Left forelimb (tissue), 1 donor: ENCODE measurements at regions not wholly inside any gene's neighbourhood (a gene's known extent, or its start where the extent isn't known, plus 50 kb on each side); places are given as distances from the start of the nearest gene placed in this dataset.

Experiments
- DNase-seq: peaks from one replicate; pipeline ENCODE4 v3.0.0-alpha.2; 2018; ENCODE audit warnings: low spot score

DNA sequence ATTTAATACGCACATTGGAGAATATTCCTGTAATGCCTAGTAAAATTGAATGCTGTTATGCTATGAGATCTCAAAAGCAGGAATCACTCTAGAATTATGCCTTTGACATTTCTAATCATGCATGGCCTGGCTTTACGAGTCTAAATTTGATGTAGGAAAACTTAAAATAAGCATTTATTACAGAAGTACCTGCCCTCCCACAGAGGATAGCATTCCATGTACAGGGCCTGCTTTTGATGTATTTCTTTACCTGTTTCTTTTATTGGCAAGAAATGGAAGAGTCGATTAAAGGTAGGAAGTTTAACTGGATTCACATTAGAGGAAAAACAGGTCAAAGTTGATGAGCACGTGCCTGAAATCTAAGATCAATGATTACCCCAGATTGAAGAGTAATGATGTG lies 219.5 kb downstream of the PCDH7 start:
- no peak for DNase-seq

DNA sequence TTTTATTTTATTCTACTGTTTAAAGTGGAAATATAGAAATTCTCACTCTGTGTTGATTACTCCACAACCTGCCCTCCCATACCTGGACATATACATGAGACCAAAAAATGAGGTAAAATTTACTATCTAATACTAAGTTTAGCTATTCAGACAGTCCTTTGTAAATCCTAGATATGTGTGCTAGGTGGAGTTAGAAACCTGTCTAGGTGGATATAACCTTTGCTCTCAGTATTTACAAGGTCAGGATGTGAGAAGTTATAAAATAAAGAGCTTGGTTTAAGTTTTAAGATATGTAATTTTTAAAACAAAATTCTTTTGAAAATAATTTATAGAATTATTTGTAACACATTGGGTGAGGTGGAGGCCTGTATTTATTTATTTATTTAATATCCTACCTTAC lies 221.5 kb downstream of the PCDH7 start:
- no peak for DNase-seq

GRCh38 chr4:30943356-30943755 lies 223.2 kb downstream of the PCDH7 start:
- no peak for DNase-seq

DNA sequence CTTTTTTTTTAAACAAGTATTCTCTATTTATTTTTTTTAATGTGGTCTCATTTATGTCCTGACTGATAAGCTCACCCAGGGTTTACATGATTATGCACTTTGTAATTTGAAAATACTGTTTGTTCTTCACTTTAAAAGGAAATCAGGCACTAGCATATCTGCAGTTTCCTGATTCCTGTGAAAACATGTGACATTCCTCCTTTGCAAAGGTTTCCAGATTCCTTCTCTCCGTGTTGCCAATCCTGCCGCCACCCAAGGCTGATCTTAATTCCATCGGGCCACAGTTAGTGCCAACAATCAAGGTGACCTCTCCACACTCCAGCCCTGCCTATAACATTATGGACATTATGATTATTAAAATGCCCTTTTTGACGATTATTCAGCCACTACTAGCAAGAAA lies 225.4 kb downstream of the PCDH7 start:
- DNase-seq: no peak

DNA sequence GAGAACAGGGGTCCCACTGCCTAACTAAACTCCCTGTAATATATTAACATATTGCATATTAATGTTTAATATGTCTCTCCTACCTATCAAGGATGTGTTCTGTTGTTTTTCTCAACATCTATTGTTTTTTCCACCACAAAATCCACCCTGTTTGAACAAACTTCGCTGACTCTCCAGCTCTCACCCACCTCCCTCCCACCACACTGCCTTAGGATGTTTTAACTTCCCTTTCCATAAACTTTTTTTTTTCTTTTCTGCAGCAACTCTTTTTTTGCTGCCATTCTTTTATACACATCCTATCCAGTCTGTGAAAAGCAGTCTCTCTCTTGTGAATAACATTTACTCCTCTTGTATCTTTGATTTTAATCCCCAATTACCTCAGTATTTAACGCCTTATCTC lies 226.1 kb downstream of the PCDH7 start:
- DNase-seq: no peak

DNA sequence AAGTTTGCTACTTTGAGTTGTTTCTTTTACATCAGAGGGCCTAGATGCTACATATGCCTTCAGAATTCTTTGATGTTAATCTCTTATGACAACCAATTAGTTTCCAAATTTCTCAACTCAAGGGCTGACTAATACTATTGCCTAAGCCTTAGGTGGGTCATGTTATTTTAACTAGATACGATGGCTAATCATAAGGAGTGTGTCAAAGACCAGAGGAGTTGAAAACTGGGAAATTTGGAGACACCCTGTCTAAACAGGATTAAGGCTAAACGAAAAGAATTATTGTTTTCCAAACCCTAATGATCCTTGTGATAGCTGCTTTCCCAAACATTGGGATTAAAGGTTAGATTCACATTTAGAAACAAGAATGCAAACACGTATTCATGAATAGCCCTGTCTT lies 228.5 kb downstream of the PCDH7 start:
- no peak for DNase-seq

DNA sequence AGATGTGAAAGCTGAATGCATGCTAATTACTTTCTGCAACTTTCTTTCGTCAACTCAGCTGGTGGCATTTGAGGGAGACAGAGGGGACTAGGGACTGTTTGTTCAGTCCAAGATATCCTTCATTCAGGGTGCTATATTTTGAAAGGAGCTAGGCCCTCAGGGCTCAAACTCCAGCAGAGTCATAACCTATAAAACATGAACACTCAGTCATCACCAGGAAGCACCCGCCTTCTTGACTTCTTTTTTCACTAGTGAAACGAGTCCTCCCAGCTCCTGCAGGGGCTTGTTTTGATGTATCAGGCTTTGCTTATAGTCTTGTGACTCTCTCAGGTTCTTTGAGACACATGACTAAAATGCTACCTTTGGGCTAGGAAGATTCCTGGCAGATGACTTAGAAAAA lies 230.6 kb downstream of the PCDH7 start:
- no peak for DNase-seq

GRCh38 chr4:30952526-30953219 lies 232.5 kb downstream of the PCDH7 start:
- no peak for DNase-seq

DNA sequence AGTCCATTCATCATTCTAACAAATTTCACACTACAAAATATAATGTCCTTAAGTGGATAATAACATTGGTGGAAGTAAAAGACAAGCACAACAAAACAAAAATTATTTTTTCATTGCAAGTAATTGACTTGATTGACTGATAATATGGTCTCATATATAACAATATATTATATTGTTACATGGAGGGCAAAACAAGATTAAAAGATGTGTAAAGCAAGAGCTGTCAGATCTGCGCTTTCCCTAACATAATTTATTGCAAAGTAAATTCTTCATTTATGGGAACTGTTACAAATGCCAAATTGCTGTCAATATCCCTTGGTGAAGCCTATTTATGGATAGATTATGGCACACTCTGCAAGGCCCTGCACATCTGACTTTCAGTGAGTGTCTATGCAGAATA lies 233.6 kb downstream of the PCDH7 start:
- DNase-seq: no peak

DNA sequence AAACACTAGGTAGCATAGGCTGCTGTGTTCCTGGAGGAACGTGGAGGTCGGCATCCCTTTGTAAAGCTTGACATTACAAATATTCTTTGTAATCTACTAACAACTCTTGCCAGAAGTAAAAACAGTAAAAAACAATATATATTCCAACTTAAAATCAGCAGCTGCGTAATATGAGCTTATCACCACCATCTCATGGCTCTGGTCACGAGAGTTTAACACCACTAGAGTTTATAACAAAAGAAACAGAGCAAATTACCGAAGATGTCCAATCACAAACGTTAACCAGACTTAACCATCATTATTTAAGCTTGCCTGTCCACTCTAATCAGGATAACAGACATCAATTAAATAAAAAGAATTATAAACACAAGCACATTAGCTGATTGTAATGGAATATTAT lies 236.7 kb downstream of the PCDH7 start:
- DNase-seq: no peak

DNA sequence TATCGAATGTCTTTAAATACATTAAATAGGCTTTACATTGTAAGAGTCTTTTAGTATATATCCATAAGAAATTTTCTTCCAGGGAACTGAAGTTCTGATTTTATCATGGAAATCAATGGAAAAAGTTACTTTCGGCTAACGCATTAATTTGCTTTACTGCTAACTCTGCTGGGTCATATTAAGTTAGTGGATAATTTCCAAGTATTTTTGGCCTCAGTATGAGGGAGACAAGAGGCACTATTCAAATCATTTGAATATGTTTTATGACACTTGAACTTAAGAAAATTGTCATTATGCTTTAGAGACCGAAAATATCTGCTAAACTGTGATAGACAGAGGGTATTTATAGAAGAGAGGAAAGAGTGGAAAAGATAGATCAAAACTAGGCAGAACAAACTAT lies 237.5 kb downstream of the PCDH7 start:
- no peak for DNase-seq

DNA sequence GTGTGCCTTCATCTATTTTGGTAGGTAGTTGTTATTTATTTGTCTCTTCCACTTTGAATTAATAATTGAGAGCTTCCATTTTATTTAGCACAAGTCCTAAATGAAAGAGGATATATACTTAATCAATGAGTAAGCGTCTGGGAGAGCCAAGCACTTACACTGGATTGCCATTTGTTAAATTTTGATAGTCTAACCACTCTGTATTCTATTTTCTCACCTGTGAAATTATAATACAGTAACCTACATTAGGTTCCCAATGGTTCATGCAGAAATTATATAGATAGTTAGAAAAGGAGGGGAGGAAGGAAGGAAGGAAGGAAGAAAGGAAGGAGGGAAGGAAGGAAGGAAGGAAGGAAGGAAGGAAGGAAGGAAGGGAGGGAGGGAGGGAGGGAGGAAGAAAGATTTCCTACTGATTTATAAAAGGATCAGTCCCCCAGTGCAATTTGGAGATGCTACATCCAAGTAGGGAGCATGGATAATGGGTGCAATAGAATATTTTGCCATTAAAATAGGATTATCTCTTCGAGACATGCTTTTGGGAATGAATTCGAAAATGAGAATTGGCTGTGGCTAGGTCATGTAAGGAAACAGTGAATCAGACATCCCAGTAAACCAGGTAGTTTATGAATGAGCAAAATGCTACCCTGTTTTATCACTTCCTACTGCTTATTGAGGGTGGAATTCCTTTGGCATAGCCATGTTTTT lies 239.8 kb downstream of the PCDH7 start:
- no peak for DNase-seq

- no peak for DNase-seq
Observed at GRCh38 chr4:30962939-30963338, 242.8 kb downstream of the PCDH7 start.

- no peak for DNase-seq
Observed at GRCh38 chr4:30968926-30969325, 248.8 kb downstream of the PCDH7 start.

GRCh38 chr4:30972542-30972941 lies 252.4 kb downstream of the PCDH7 start:
- DNase-seq: no peak

- no peak for DNase-seq
Observed at GRCh38 chr4:30973993-30974392, 253.8 kb downstream of the PCDH7 start.

- no peak for DNase-seq
Observed at GRCh38 chr4:30979402-30979801, 259.2 kb downstream of the PCDH7 start.

GRCh38 chr4:30989508-30989907 lies 269.3 kb downstream of the PCDH7 start:
- no peak for DNase-seq

GRCh38 chr4:30996841-30997240 lies 276.7 kb downstream of the PCDH7 start:
- no peak for DNase-seq

DNA sequence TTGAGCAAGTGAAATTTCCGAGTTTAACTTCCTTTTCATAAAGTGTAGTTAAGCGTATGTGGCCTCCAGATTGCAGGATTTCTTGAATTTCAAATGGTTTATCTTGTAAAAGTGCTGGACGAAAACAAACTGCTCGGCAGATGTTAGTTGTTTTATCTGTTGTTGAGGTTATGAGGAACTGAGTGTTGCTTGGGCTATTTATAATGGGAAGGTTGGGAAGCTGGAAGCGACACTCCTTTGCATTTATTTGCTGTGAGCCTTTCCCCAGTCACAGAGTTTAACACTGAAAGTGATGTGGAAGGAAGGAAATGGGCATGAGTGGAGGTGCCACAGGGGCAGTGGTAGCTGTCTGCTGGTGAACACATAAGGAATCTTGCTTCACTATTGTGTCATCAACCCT lies 284.9 kb downstream of the PCDH7 start:
- DNase-seq: no peak

GRCh38 chr4:31007858-31008257 lies 287.7 kb downstream of the PCDH7 start:
- DNase-seq: no peak

GRCh38 chr4:31009926-31010325 lies 289.8 kb downstream of the PCDH7 start:
- DNase-seq: no peak

DNA sequence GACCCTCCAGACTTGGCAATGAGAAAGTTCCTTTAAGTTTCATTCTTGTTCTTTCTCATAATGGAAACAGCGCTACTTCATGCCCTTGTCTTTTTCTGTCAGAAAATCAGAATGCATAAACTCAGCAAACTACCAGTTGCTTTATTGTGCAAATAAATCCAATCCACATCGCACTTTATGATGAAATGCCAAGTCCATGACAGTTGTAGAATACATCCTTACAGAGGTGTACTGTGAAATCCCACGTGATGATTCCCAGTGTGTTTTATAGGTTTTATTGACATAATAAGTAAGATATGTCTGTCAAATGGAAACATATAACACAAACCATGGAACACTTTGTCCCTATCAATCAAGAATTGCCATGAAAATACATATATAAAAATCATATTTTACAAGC lies 295.0 kb downstream of the PCDH7 start:
- DNase-seq: no peak
